ENCODE measurements at regions not wholly inside any gene's neighbourhood (a gene's known extent, or its start where the extent isn't known, plus 50 kb on each side); places are given as distances from the start of the nearest gene placed in this dataset.
A peak's percentile ranks its signal among the peaks of the same experiment; 100 is the strongest.

DNA sequence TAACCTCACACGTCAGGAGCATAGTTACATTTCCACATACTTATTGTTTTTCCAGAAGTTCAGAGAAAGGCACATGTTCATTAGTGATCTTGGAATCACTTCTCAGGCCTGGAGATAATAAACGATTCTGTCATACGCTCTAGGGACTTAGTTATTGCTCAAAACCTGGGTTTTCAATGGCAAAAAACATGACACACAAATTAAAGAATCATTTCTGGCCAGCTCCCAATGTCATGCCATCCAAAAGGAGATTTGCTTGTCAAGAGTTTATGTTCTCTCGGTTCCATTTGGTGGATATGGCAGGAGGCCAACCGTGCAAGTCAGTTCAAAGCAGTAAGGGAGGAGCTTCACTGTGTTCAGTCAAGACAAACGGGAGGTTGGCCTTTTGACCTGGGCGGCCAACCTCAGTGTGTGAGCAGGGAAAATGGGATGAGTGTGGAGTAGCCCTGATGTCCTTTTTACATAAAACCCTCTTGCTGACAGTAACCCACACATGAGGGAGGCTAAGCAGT, 123.4 kb downstream of the NXNL2 start:
- DNase-seq (ENCODE audit: low read depth), result no peak

DNA sequence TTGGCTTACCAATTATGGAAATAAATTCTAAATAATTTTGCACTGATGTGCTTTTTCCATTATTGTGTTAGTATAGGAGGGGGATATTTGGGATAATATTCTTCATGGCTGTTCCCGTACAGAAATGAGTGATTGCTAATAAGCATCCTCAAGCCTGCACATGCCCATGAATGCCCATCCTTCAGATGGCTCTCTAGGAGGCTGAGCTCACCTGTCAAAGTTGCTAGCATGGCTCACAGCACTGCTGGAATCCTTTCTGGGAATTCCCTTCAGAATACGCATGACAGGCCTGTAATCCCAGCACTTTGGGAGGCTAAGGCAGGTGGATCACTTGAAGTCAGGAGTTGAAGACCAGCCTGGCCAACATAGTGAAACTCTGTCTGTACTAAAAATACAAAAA, 124.1 kb downstream of the NXNL2 start:
- no peak for DNase-seq (ENCODE audit: low read depth)

DNA sequence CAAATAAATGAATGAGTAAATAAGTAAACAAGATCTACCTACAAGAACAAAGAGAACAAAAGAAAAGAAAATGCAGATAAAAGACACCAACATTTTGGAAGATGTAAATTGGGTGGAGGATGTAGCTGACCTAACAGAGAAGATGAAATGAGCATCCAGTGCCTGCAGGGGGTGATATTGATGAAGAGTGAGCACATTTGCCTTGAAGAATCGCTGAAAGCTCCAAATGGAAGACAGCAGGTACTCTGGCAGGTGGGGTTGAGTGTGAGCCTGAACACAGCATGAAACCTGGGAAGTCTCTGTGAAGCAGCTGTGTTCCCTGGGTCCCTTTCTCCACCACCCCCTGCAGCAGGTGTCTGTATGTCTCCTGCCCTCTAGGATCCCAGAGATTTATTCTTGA, 125.6 kb downstream of the NXNL2 start:
- peak; percentile 1 for DNase-seq (ENCODE audit: low read depth)

GRCh38 chr9:88661759-88662158, 126.8 kb downstream of the NXNL2 start:
- no peak for DNase-seq (ENCODE audit: low read depth)

DNA sequence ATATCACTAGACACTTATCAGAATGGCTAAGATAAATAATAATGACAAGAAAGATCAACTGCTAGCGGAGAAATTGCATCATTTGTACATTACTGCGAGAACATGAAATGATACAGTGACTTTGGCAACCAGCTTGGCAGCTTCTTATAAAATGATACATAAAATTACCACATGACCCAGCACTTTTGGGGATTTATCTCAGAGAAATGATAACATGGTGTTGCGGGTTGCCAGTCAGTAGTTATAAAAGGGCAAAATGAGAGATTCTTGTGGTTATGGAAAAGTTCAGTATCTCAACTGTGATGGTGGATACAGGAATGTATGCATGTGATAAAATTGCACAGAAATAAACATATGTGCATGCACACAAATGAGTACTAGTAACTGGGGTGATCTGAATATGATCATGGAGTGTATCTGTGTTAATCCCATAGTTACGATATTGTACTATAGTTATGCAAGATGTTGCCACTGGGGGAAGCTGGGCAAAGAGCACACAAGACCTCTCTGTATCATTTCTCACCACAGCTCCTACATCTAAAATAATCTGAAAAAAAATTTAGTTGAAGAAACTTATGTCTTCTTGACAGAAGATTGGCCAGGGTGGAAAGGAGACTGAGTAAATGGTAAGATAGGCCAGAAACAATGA, 128.9 kb downstream of the NXNL2 start:
- no peak for DNase-seq (ENCODE audit: low read depth)

- DNase-seq (ENCODE audit: low read depth), result no peak
These were observed 129.8 kb downstream of the NXNL2 start for GRCh38 chr9:88664773-88665172.

- DNase-seq (ENCODE audit: low read depth), result no peak
These were observed 138.1 kb downstream of the NXNL2 start for GRCh38 chr9:88672874-88673689.

DNA sequence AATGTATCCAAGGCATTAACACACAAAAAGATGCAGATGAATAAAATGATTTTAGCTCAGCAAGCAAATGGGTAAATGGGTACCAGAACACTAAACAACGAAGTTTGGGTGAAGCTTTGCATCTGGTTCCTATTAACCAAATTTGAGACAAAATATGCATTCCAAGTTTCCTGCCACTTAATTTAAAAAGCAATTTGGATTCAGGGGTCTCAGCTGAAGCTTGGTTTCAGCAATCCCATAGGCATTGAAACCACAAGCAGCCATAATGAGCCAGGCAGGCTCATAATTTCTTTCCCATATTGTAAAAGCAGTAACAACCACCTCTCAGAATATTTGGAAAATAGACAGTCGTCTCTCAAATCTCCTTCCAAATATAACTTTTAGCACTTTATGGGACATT, 138.9 kb downstream of the NXNL2 start:
- DNase-seq (ENCODE audit: low read depth), result no peak

DNA sequence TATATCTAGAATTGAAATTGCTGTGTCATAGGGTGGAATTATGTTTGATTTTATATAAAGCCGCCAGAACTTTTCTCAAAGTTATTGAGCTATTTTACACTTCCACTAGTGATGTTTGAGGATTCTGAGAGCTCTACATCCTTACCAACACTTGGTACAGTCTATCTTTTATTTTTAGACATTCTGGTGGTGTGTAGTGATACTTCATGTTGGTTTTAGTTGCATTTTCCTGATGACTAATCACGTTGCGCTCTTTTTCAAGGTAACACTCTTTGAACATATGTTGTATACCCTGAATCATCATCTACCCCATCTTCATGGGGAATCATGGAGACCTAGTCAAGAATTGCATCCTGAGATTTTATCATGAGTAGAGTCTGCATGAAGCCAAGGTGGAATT, 141.7 kb downstream of the NXNL2 start:
- no peak for DNase-seq (ENCODE audit: low read depth)

DNA sequence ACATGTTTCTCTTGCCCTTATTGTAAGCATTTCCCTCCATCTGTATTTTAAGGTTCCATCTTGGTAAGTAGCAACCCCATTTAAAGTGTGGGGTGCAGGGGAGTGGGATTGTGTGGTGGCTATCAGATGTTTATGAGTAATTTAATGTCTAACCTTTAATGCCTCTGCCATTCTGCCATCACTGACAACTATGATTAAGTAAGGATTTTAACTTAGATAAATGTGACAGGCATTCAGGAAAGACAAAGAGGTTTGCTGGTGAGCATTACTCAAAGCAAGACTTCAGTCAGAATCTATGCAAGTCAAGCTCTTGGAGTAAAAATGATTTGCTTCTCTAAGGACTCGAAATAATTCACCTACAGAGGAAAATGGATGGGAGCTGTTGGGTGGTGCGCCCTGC, 143.0 kb downstream of the NXNL2 start:
- DNase-seq (ENCODE audit: low read depth), result no peak

DNA sequence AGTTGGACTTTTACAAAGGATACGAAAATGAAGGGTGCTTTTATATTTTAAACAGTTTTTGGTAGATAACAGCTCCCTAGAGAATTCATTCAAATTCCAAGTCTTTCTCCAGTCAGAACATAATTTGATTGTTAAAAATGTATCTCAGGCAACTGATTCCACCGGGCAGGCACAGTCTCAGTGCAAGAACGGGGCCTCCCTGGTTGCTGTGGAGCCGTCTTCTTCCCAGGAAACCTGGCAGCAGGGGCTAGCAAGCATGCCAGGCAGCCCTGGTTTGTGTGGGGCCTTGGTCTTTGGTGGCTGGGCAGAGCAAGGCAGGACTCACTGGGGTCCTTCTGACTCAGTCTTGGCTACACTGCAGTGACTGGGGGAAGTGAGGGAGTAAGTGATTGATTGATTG, 143.5 kb downstream of the NXNL2 start:
- DNase-seq (ENCODE audit: low read depth), result no peak

DNA sequence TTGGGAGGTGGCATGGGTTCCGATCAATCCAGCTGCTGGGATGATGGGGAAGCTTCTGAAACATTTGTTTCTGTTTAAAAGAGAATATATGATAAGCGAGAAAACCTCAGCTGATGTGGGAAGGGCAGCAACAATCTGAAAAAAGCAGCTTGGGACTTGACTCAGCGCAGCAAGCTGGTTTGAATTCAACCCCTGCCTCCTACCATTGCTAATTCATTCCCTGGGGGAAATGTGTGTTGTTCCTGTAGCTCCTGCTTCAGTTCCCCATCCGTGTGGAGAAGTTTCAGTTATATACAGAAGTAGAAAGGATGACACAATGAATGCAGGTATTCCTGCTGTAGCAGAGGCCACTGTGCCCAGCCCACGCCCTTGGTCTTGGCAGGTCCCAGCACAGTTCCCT, 145.1 kb downstream of the NXNL2 start:
- no peak for DNase-seq (ENCODE audit: low read depth)

- no peak for DNase-seq (ENCODE audit: low read depth)
These were observed 145.7 kb downstream of the NXNL2 start for GRCh38 chr9:88680505-88681160.

- DNase-seq (ENCODE audit: low read depth), result no peak
These were observed 146.5 kb downstream of the NXNL2 start for GRCh38 chr9:88681434-88681833.

- DNase-seq (ENCODE audit: low read depth), result no peak
These were observed 147.5 kb downstream of the NXNL2 start for GRCh38 chr9:88682431-88682831.

- no peak for DNase-seq (ENCODE audit: low read depth)
These were observed 149.1 kb downstream of the NXNL2 start for GRCh38 chr9:88684046-88684445.

- no peak for DNase-seq (ENCODE audit: low read depth)
These were observed 149.9 kb downstream of the NXNL2 start for GRCh38 chr9:88684845-88685244.

DNA sequence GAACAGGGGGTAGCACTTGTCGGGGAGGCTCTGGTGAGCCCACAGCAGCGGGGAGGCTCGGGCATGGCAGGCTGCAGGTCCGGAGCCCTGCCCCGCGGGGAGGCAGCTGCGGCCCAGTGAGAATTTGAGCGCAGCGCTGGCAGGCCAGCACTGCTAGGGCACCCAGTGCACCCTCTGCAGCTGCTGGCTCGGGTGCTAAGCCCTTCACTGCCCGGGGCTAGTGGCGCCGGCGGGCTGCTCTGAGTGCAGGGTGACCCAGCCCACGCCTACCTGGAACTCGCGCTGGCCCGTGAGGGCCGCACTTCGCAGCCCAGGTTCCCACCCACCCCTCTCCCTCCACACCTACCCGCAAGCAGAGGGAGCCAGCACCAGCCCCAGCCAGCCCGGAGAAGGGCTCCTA, 151.0 kb downstream of the NXNL2 start:
- no peak for DNase-seq (ENCODE audit: low read depth)

GRCh38 chr9:88689509-88690298, 154.7 kb downstream of the NXNL2 start:
- no peak for DNase-seq (ENCODE audit: low read depth)

- no peak for DNase-seq (ENCODE audit: low read depth)
These were observed 155.7 kb downstream of the NXNL2 start for GRCh38 chr9:88690628-88691027.

GRCh38 chr9:88691091-88691490, 156.1 kb downstream of the NXNL2 start:
- DNase-seq (ENCODE audit: low read depth), result no peak

DNA sequence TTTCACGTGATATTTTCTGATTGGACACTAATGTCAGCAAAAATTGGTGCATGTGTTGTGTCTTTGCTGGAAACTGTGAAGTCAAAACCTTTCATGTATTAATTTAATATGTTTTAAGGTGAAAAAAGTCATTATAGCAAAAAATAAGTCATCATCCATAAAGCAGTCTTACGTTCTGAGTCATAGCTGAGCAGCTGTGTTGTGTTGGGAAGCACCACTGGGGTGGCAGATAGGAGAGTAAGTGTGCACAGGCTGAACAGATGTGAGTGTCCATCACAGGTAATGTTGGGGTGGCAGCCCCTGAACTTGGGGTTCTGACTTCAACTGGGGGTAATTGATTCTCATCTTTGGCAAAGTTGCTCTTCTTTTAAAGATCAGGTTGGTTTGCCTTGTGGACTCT, 156.8 kb downstream of the NXNL2 start:
- DNase-seq (ENCODE audit: low read depth), result no peak
